EH (cell line): ENCODE measurements at regions not wholly inside any gene's neighbourhood (a gene's known extent, or its start where the extent isn't known, plus 50 kb on each side); places are given as distances from the start of the nearest gene placed in this dataset.
"Not testable (repeated sequence)": the region's sequence is repeated elsewhere in the genome, so short reads cannot be mapped to it uniquely, and the experiment has no call there.

ENCODE experiments used
- DNase-seq: peaks from one replicate; pipeline ENCODE4 v3.0.0-alpha.2; 2015; ENCODE audit warnings: low read depth

DNA sequence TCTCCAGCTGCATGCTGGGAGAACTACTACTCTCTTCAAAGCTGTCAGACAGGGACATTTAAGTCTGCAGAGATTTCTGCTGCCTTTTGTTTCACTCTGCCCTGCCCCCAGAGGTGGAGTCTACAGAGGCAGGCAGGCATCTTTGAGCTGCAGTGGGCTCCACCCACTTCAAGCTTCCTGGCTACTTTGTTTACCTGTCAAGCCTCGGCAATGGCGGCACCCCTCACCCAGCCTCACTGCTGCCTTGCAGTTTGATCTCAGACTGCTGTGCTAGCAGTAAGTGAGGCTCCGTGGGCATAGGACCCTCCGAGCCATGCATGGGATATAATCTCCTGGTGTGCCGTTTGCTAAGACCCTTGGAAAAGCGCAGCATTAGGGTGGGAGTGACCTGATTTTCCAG, 61.7 kb downstream of the DMRTA1 start:
- DNase-seq, result not testable (repeated sequence)

DNA sequence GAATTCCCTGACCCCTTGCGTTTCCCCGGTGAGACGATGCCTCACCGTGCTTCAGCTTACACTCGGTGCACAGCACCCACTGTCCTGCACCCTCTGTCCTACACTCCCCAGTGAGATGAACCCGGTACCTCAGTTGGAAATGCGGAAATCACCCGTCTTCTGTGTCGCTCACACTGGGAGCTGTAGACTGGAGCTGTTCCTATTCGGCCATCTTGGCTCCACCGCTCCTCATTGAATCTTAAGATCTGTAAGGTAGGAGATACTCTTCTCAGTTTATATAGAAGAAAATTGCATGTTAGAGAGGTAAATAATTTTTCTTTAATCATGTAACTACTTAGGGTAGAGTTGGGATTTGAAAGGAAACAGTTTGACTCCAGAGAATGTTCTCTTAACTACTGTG, 62.2 kb downstream of the DMRTA1 start:
- no peak for DNase-seq

DNA sequence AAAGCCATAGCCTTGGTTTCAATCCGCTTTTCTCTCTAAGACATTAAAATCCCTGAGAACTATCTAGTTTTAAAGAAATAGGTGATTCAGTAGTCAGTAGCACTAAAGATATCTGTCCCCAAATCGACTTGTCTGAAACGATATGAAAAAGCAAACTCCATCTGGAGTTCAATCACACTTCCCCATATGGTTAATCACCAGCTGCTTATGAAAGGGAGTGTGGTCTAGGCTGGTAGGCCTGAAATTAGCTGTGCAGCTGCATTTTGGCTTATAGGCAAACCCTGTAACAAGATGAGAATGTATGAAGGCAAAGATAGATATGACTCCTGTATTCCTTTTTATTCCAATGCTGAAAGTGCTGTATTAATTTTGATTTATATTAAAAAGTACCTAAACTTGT, 65.9 kb downstream of the DMRTA1 start:
- no peak for DNase-seq

DNA sequence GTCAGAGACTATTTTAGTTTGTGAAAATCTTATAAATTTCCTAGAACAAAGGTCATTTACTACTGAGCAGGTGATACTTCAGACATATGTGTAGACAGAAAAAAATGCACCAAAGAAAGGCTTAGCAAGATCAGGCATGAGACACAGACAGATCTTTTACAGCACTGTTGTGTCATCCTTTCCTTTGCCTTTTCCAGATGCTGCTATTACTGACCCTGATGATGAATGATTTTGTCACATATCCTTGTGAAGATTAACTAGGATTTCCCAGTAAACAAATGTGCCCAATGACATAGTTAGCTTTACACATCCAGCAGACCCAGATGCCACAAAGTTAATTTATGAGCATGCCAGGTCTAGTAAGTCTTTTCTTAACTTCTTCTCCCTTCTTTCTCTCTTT, 68.2 kb downstream of the DMRTA1 start:
- DNase-seq, result no peak

DNA sequence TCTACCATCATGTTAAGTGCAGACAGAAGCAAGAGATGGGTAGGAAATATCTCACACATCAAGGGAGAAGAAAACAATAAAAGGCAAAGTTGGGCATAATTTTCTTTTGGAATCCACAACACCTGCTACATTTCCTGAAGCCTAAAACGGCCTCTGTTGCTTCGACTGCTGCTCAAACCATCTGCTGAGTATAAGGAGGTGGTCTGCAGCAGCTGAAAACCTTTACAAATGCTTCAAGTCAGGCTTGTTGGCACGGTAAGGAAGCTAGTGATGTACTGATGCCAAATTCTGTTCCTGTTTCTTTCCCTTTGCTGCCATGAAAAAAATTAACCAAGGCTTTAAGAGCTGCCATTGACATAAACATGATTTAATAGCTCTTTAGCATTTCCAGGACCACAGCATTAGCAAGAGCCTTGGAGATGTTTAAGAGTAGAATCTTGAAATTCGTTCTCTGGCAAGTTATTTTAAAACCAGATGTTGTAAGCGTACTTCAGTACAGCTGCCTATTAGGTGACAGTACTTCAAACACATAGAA, 75.6 kb downstream of the DMRTA1 start:
- DNase-seq, result no peak

DNA sequence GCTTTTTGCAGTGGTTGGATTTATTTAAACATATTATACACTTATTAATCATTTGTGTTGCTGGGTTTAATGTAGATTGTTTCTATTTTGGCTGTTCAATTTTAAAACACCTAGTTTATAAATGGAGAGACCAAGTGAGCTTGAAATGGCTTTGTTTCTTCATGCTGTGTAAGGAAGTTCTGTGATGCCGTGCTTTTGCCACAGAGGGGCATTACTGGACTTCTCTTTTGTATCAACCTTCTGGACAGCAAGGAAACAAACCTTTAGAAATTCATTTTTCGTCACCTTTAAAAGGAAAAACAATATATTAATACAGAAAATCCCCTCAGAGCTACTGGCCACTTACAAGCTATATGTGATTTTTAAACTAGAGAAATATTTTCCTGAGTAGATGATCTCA, 81.9 kb downstream of the DMRTA1 start:
- no peak for DNase-seq

DNA sequence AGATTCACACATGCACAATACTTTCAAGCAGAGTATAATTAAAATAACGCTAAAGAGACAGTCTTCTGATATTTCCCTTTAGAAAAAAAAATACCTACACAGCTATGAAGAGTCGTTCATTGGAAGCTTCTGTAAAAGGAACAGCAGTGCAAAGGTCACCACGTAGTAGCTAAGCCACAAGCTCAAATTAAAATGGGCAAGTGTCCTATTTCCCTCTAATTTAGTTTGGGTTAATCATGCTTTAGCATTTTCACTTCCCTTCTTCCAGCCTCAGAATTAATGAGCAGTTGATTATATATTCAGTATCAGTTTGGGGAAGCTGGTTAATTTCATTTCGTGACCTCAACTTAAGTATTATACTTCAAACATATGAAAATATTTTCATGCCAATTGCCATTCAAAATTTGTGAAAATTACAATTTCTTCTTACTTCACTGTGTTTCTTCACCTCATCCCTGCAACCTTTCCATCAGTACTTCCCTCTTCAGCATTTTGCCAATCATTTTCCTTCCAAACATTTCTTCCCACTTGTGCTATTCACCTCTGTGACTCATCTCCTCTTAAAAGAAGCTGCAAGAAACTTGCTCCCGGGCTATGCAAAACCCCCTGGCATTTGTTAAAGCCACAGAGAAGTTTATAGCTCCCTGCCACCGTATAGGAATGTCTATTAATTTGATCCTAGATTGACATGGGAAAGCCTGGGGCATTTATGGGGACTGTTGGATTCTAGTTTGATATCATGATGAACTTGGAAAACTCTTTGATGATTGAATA, 83.0 kb downstream of the DMRTA1 start:
- DNase-seq, result no peak

DNA sequence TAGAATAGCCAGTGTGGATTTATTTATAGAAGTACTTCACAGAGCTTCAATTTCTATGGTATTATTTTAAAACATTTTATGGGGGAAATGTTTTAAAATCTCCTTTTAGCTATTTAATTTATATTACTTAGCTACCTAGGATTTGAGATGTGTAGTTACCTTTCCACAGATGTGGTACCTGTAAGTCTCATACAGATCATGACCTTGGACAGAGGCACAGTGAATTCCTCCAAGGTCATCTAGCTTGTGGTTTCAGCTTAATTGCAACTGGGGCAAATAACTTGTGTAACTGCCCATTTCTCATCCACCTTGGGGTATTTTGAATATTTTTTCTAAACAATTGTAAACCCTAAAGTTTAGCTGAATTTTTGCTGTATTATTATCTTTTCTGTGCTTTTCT, 89.2 kb downstream of the DMRTA1 start:
- no peak for DNase-seq

DNA sequence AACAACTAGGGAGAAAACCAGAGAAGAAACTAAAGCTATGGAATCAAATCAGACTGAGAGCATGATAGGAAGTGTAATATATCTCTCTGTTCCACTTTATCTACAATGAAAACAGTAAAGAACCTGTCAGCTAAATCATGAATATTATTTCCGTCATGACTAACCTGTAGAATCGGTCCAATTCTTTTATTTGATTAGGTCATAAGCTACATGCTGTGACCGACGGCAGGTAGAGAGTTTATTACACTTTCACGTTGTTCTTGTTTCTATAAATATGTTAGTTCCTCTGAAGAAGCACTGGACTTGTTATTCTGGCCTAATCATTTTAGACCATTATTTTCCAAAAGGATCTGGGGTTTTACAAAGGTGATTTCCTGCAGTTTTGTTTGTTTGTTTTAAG, 91.1 kb downstream of the DMRTA1 start:
- DNase-seq, result no peak

DNA sequence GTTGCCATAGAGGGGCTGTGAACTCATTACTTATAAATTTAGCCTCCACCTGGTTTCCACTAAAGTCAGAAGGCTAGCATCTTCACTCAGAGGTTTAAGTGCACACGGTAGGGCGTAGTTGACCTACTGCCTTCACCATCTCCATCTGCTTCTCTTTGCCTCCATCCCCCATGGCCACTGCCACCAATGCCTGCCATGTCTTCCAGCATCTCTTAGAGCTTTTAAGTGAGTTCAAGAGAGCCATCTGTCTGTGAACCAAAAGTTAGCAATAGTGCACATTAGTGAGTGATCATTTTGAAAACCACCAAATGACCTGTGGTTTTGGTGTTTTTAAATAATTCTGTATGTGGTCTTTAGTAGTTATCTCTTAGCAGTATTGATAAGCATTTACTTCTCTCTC, 102.0 kb downstream of the DMRTA1 start:
- DNase-seq, result no peak

DNA sequence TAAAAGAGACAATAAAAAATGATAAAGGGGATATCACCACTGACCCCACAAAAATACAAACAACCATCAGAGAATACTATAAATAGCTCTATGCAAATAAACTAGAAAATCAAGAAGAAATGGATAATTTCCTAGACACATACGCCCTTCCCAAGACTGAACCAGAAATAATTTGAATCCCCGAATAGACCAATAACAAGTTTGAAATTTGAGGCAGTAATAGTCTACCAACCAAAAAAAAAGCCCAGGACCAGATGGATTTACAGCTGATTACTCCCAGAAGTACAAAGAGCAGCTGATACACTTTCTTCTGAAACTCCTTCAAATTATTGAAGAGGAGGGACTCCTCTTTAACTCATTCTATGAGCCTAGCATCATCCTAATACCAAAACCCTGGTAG, 128.1 kb downstream of the DMRTA1 start:
- no peak for DNase-seq

DNA sequence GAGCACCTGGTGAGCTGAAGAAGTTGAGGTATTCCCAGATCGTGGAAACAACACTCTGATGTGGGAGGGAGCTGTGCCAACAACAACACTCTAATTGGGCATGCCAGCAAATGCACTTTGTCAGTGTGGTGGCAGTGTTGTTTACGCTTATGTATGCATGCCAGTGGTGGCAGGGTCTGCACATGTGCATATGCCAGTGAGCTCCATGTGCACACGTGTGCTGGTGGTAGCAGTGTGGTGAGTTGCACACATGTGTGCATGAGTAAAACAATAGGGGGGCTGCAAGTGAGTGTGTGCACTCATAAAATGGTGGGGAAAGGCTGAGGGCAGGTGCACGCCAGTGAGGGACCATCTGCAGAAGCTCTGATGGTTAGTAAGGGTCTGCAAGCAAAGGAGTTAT, 134.2 kb downstream of the DMRTA1 start:
- DNase-seq, result no peak

DNA sequence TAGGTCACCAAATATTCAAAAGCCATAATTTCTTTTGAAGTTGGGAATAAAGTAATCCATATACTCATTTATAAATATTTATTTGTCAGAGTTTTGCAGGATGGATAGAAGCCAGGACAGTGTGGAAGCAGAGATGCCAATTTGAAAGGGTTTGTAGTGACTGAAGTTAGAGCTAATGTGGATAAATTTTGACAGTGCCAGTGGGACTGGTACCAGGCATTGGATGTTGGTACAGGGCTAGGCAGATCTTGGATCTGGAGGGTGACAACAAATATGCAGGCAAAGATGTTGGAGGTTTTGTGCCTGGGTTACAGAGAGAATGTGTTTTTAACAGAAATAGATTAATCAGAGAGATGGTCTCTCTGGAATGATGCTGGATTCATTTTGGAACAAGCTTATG, 135.6 kb downstream of the DMRTA1 start:
- DNase-seq, result no peak

DNA sequence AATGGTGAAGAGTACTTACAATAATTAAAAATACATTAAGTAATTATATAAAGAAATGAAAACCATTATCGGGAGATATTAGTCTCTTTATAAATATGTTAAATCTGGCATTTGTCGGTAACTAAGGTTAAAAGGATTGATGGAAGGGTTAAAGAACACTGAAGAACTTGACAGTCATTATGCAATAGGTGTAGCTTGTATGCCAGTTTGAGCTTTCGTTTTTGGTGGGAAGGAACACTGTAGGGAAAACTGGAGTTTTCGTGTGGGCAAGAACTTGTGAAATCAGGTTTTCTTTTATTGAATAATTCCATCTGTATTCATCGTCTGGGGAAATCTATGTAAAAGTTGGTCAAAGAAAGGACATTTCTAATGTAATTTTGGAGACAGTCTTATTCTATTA, 142.3 kb downstream of the DMRTA1 start:
- no peak for DNase-seq

DNA sequence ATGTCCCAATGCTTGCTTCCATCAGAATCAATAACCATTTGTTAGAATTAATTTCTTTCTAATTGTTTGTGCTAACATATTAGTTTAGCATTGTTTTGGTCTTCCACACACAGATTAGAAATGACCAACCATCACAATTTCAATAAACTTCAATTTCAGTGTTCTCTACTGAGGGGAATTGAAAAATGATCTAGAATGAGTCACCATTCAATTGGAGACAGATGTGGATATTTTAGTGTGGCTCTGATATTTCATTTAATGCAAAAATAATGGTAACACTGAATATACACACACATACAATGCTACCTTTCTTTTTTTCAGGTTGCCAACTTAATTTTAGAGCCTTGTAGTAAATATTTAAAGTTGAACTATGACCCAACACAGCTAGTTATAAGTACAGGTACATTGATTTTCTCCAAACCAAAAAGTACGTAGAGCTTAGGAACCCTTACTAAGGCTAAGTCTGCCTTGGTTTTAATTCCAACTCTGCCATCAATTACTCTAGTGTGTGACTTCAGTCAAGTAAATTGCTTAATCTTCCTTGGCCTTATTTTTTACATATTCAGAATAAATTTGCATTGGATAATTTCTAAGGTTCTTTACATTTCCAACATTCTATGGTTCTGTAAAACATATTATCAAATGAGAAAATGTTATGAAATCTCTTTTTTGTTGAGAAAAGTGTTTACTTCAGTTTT, 143.9 kb downstream of the DMRTA1 start:
- DNase-seq, result no peak

DNA sequence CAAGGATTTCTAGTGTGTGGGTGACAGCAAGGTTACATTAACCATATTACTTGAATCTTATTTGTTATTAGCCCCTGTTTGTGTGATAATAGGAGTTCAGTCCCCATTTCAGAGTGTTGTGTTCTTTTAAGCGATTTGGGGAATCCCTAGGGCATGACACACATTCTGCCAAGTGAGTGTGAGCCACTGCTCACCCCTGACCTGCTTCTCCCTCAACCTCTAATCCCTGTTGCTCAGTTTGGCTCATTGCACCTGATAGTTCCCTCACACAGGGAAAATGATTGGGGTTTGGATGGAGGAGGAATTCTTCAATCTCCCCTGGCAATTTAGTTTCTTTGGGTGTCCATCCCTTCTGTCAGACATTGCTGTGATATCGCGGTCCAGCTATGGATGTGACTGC, 149.2 kb downstream of the DMRTA1 start:
- no peak for DNase-seq

DNA sequence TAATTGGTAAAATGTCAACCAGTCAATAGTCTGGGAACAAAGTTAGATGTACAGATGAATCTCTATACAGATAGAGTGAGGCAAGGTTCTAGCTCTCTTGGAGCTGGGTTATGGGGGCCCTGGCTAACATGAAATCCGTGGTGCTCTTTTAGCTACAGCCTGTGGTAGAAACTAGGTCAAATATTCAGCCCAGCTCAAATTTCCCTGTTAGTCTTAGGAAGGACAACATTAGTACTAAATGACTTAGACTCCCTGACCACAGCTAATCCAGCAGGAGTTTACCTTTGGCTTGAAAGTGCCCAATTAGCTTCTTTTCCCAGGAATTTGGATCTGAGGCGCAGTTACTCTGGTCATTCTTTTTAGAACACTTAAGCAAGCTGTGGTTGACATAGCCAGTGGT, 170.5 kb downstream of the DMRTA1 start:
- DNase-seq, result no peak

DNA sequence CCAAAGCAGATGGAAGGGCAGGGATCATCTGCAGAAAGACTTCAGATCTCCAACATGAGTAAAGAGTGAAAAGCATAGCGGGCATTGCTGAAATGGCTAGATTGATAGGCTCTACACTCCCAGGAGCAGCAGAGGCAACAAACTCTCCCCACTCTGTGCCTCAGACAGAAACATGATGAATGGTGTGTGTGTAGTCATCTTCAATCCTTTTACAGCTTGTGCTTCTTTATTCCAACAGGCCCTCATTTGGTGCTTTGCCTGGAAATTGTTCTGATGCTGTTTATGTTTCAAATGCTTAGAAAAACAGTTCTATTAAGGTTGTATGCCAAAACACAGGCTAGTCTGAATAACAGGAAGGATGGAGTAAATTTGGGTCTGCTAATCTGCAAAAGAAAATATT, 176.2 kb downstream of the DMRTA1 start:
- DNase-seq, result no peak

DNA sequence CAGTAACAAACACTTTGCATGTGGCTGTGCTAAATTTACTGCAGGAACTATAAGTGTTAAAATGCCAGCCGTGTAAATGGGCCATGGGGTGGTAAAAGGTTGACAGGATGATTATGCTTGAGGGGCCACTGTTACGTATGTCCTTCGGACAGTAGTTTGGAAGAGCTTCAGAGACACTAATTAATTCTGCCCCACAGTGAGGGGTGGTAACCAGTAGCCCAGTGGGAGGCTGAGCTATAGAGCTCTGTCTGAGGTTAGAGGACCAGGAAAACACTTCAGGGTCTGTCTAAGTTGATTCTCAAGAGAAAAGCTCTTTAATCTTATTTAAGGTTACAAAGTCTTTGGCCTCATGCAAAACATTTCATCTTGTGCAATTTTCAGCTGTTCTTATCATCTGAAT, 176.6 kb downstream of the DMRTA1 start:
- no peak for DNase-seq

DNA sequence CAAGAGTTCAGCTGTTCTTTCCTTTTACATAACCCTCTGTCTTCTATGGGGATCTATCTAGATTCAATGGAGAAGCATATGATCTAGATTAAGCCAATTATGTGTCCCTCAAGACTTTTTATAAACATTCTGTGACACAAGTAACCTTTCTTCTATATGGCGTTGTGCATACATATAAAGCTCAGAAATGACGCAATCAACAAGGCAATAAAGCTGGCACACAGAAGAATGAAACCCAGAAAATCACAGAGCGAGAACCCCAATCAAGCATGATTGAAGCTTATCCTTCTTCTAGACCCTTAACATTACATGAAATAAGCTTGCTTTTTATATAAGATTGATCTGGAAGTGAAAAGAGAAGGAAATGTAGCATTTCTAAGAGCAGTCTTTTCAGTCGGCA, 178.9 kb downstream of the DMRTA1 start:
- no peak for DNase-seq

DNA sequence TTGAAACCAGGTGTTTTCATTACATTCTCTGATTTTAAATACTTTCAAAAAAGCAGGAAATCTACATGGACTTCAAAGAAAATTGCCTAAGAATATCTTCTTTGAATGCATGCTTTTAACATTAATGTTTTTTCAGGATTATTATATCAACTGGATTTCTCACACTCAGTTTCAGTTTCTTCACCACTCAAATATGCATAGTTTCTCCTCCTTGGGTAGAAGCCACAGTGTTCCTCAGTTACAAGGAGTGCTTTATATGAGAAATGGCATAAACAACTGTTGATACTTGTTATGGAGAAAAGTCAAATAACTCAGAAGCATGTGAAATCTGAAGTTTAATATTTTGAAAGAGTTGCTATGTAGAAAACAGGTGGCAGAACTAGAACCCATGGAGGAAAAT, 196.9 kb downstream of the DMRTA1 start:
- no peak for DNase-seq

DNA sequence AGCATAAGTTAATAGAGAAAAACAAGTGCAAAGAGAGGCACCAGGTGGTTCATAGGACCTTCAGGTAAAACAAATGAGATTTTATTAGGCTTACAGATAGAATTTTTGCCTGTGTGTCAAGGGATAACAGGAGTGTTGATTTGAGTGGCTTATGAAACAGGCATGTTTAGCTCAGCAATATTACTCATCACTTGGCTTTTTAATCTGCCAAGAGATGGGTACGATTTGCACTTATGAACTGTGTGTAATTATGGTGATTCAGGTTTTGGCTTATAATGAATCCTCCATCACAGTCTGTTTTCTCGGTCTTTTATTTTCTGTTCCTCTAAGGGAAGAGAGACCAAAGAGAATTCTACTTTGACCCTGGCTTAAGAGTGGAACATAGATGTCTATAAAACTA, 199.3 kb downstream of the DMRTA1 start:
- DNase-seq, result no peak

DNA sequence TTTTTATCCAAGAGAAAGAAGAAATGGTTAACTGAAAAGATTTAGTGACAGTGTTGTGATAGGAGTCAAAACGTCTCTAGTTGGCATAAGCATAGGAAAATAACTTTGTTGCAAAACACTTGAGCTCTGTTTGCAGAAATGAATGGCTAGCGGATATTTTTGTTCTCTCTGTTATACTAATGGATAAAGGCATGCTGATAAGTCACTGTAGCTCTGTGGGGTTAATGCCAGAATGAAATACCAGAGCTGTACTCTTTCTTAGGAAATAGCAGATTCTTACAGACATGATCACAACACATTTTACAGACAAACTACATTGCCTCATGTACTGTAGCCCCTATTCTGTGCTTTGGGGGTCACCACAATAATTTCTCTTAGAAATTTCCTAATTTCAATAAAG, 202.8 kb downstream of the DMRTA1 start:
- DNase-seq, result no peak

DNA sequence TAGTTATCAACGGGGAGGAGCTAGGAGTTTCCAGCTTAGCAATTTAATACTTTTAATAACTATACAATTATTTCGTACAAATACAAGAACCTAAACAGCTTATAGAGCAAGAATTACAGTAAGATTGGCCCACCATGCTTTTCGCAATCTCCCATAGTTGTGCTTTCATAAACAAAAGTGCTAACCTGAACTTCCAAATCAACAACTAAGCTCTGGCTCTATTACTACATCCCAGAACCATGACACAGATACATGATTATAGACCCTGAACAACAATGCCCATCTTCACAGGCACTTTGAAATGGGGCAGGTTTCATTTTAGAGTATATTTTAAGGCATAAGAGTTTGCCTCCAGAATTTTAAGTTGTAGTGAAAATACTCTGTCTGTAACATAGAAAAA, 203.5 kb downstream of the DMRTA1 start:
- DNase-seq, result no peak
